Embryonic facial prominence (tissue), 1 donor: ENCODE measurements at regions not wholly inside any gene's neighbourhood (a gene's known extent, or its start where the extent isn't known, plus 50 kb on each side); places are given as distances from the start of the nearest gene placed in this dataset.
"Not testable (repeated sequence)": the region's sequence is repeated elsewhere in the genome, so short reads cannot be mapped to it uniquely, and the experiment has no call there.

ENCODE experiments used
- DNase-seq: peaks from one replicate; pipeline ENCODE4 v3.0.0-alpha.2; 2016; ENCODE audit errors: extremely low spot score

- DNase-seq = no peak
These were observed 325.1 kb downstream of the SOX4 start for GRCh38 chr6:21918666-21919065.

- no peak for DNase-seq
These were observed 328.5 kb downstream of the SOX4 start for GRCh38 chr6:21922086-21922485.

- no peak for DNase-seq
These were observed 330.5 kb downstream of the SOX4 start for GRCh38 chr6:21924002-21924401.

- no peak for DNase-seq
These were observed 335.3 kb downstream of the SOX4 start for GRCh38 chr6:21928827-21929226.

- DNase-seq = no peak
These were observed 338.2 kb downstream of the SOX4 start for GRCh38 chr6:21931641-21932335.

GRCh38 chr6:21933351-21933750 lies 339.8 kb downstream of the SOX4 start:
- no peak for DNase-seq

GRCh38 chr6:21935142-21935541 lies 341.6 kb downstream of the SOX4 start:
- DNase-seq = no peak

GRCh38 chr6:21935561-21936028 lies 342.0 kb downstream of the SOX4 start:
- no peak for DNase-seq

GRCh38 chr6:21937466-21937865 lies 343.9 kb downstream of the SOX4 start:
- DNase-seq = no peak

GRCh38 chr6:21939066-21939465 lies 345.5 kb downstream of the SOX4 start:
- DNase-seq = not testable (repeated sequence)

- no peak for DNase-seq
These were observed 348.4 kb downstream of the SOX4 start for GRCh38 chr6:21941926-21942325.

GRCh38 chr6:21942897-21943296 lies 349.3 kb downstream of the SOX4 start:
- DNase-seq = no peak

GRCh38 chr6:21946298-21946783 lies 350.5 kb downstream of the PRL start:
- no peak for DNase-seq

- not testable (repeated sequence) for DNase-seq
These were observed 349.6 kb downstream of the PRL start for GRCh38 chr6:21947227-21947626.

GRCh38 chr6:21947731-21948386 lies 349.0 kb downstream of the PRL start:
- no peak for DNase-seq

- DNase-seq = no peak
These were observed 347.5 kb downstream of the PRL start for GRCh38 chr6:21949211-21949801.

- DNase-seq = no peak
These were observed 344.5 kb downstream of the PRL start for GRCh38 chr6:21952367-21952766.

- no peak for DNase-seq
These were observed 342.7 kb downstream of the PRL start for GRCh38 chr6:21953831-21954801.

GRCh38 chr6:21955053-21955595 lies 341.7 kb downstream of the PRL start:
- DNase-seq = no peak

- no peak for DNase-seq
These were observed 340.9 kb downstream of the PRL start for GRCh38 chr6:21955951-21956350.

GRCh38 chr6:21958428-21958827 lies 338.4 kb downstream of the PRL start:
- DNase-seq = no peak
